HFFc6 (cell line): ENCODE measurements at regions not wholly inside any gene's neighbourhood (a gene's known extent, or its start where the extent isn't known, plus 50 kb on each side); places are given as distances from the start of the nearest gene placed in this dataset.

Experiments
- DNase-seq: peaks from one replicate; pipeline ENCODE4 v3.0.0-alpha.2; 2018
- H3K27ac Mint-ChIP-seq: 2 replicates; pipeline ENCODE4 v1.8.0; 2020; ENCODE audit warnings: mild to moderate bottlenecking, mixed read lengths
- H3K27me3 Mint-ChIP-seq: 2 replicates; pipeline ENCODE4 v1.8.0; 2021; ENCODE audit warnings: mild to moderate bottlenecking, moderate library complexity, mixed read lengths; ENCODE audit not compliant: insufficient read depth
- H3K36me3 Mint-ChIP-seq: 2 replicates; pipeline ENCODE4 v1.8.0; 2021; ENCODE audit warnings: low read depth, mixed read lengths
- H3K4me1 Mint-ChIP-seq: 2 replicates; pipeline ENCODE4 v1.8.0; 2020; ENCODE audit warnings: low read depth, mixed read lengths
- H3K4me3 Mint-ChIP-seq: 2 replicates; pipeline ENCODE4 v1.8.0; 2020; ENCODE audit warnings: mild to moderate bottlenecking, moderate library complexity, mixed read lengths
- H3K9me3 Mint-ChIP-seq: 2 replicates; pipeline ENCODE4 v1.8.0; 2020; ENCODE audit warnings: mild to moderate bottlenecking, mixed read lengths
- TF ChIP-seq, protein P1 (sequence below): fragments of 200-600 bp; sonication (generic); IDR thresholded peaks from 2 replicates; pipeline ENCODE4 v1.5.0; 2021; ENCODE audit warnings: antibody characterized with exemption, mild to moderate bottlenecking

GRCh38 chr3:178255315-178255714 is 280.9 kb upstream of the KCNMB2 start:
- Mint-ChIP-seq H3K27ac (no peak overlapping the region), H3K27me3 (no peaks in the 10 kb centered on the region), H3K9me3 (no peaks in the 10 kb centered on the region), H3K4me3 (no peak overlapping the region), H3K36me3 (no peaks in the 10 kb centered on the region), H3K4me1 (no peaks in the 10 kb centered on the region)
- DNase-seq: no peak
- TF ChIP-seq, protein P1, sequence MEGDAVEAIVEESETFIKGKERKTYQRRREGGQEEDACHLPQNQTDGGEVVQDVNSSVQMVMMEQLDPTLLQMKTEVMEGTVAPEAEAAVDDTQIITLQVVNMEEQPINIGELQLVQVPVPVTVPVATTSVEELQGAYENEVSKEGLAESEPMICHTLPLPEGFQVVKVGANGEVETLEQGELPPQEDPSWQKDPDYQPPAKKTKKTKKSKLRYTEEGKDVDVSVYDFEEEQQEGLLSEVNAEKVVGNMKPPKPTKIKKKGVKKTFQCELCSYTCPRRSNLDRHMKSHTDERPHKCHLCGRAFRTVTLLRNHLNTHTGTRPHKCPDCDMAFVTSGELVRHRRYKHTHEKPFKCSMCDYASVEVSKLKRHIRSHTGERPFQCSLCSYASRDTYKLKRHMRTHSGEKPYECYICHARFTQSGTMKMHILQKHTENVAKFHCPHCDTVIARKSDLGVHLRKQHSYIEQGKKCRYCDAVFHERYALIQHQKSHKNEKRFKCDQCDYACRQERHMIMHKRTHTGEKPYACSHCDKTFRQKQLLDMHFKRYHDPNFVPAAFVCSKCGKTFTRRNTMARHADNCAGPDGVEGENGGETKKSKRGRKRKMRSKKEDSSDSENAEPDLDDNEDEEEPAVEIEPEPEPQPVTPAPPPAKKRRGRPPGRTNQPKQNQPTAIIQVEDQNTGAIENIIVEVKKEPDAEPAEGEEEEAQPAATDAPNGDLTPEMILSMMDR: no peak

DNA sequence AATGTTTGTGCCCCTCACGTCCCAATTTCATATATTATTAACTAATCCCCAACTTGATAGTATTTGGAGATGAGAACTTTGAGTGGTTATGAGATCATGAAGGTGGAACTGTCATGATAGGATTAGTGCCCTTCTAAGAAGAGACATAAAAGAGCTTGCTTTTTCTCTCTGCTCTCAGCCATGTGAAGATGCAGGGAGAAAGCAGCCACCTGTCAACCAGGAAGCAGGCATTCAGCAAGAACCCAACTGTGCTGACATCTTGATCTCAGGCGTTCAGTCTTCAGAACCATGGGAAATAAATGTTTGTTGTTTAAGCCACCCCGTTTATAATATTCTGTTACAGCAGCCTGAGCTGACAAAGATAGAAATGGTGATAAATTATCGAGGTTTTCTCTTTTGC is 278.7 kb upstream of the KCNMB2 start:
- H3K4me3 Mint-ChIP-seq: no peak overlapping the region
- no peaks in the 10 kb centered on the region for H3K9me3 Mint-ChIP-seq
- DNase-seq: no peak
- TF ChIP-seq, protein P1: no peak
- H3K27ac Mint-ChIP-seq: no peak overlapping the region
- H3K27me3 Mint-ChIP-seq: no peaks in the 10 kb centered on the region
- H3K4me1 Mint-ChIP-seq: peaks cover 12% of the 10 kb centered on the region
- no peaks in the 10 kb centered on the region for H3K36me3 Mint-ChIP-seq

GRCh38 chr3:178258121-178258520 is 278.1 kb upstream of the KCNMB2 start:
- Mint-ChIP-seq H3K27me3 (no peaks in the 10 kb centered on the region), H3K4me1 (peaks cover 12% of the 10 kb centered on the region), H3K36me3 (no peaks in the 10 kb centered on the region), H3K9me3 (no peaks in the 10 kb centered on the region), H3K4me3 (no peak overlapping the region), H3K27ac (no peak overlapping the region)
- DNase-seq: no peak
- TF ChIP-seq, protein P1: no peak

GRCh38 chr3:178259703-178260102 is 276.5 kb upstream of the KCNMB2 start:
- TF ChIP-seq, protein P1: no peak
- no peaks in the 10 kb centered on the region for H3K27me3 Mint-ChIP-seq

DNA sequence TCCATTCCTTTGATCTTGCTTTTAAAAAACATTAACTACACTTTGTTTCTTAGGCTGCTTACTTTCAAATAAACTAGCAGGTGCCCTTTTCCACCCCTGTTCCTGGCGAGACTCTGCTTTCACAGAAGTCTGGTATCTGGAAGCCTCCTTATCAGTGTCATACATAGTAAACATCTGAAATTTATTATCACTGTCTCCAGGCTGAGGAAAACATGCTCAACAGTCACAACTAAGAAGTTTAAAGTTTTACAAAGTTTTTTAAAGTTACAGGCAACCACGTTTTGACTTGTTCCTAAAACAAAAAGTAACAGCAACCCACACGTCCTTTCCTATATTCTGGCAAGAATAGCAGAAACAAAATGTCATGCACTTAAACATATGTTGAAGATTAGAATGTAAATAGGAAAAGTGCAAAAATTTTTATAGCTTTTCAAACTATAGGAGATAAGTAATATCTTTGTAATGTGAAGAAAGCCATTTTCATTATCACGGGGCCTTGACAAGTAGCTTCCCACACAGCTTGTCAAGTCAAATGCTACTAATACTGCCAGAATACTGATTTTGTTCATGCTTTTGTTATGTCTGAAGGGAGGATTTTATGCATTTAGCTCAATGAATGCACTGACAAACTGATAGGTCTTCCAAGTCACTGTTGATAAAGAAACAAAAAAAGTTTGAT is 275.2 kb upstream of the KCNMB2 start:
- H3K4me1 Mint-ChIP-seq: peaks cover 12% of the 10 kb centered on the region
- TF ChIP-seq, protein P1: no peak
- no peak for DNase-seq
- H3K36me3 Mint-ChIP-seq: no peaks in the 10 kb centered on the region
- no peaks in the 10 kb centered on the region for H3K9me3 Mint-ChIP-seq
- H3K27ac Mint-ChIP-seq: no peak overlapping the region
- H3K27me3 Mint-ChIP-seq: no peaks in the 10 kb centered on the region
- peak overlapping the region; percentile 5; the same call in 1 of the 2 replicates for H3K4me3 Mint-ChIP-seq

More at GRCh38 chr3:178259703-178260102, 276.5 kb upstream of the KCNMB2 start:
- Mint-ChIP-seq H3K4me3 (no peak overlapping the region), H3K9me3 (no peaks in the 10 kb centered on the region), H3K27ac (no peak overlapping the region), H3K4me1 (peaks cover 12% of the 10 kb centered on the region), H3K36me3 (no peaks in the 10 kb centered on the region)
- DNase-seq: no peak
